ENCODE measurements at regions not wholly inside any gene's neighbourhood (a gene's known extent, or its start where the extent isn't known, plus 50 kb on each side); places are given as distances from the start of the nearest gene placed in this dataset.

GRCh38 chr18:2325308-2325849 lies 245.9 kb downstream of the METTL4 start:
- TF ChIP-seq ZNF274 (IDR thresholded peaks at IDR 0.05; ENCODE audit: low read depth, low read length): no peak
- TF ChIP-seq YY1 (IDR thresholded peaks at IDR 0.05; ENCODE audit: insufficient read depth, insufficient read length): no peak
- TF ChIP-seq SUZ12 (IDR thresholded peaks at IDR 0.05; ENCODE audit: extremely low read depth, insufficient read depth, insufficient read length): no peak

Measured in NT2/D1 (cell line).